ENCODE measurements at regions not wholly inside any gene's neighbourhood (a gene's known extent, or its start where the extent isn't known, plus 50 kb on each side); places are given as distances from the start of the nearest gene placed in this dataset.
A peak's percentile ranks its signal among the peaks of the same experiment; 100 is the strongest.

DNA sequence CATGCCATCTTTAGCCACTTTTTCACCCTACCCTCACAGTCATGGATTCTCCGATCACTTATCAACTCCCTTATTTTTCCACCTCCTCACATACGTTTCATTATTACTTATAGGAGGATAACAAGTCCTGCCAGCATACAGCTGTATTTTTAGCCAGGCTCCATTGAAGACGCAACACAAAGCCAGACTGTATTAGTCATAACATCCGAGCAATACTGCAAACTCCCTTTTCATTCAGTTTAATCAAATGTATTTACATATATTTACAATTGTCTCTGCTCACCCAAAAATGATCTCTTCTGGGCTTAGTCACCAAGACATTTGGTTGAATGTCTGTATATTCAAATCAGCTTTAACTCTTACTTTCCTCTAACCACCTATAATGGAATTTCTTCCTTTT lies 126.4 kb upstream of the PRLR start:
- no peaks in the 10 kb centered on the region for H3K36me3 ChIP-seq (ENCODE audit: control insufficient read depth, insufficient read depth, low read length)
- 93 to 96% methylated on average over 4 of the region's 4 CpGs for WGBS, 2 experiments

DNA sequence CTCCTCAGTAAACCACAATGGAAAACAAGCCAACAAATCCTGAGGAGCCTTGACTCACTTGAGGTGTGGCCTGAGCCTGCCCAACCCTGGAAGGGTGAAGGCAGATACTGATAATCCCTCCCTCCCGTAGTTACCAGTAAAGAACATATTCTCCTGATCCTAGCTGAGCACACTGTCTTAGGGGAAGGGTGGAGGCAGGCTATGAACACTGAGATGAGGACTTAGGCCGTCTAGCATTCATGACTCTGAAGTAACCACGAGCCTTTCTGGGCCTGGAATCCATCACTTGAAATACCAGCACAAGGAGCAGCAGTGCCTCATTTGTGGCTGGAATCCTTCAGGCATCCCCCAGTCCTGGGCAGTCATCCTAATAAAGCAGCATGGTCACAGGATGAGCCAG lies 124.5 kb upstream of the PRLR start:
- Histone ChIP-seq H3K36me3 (ENCODE audit: control insufficient read depth, insufficient read depth, low read length) (no peaks in the 10 kb centered on the region), H3K4me3 (ENCODE audit: insufficient read depth, low read depth, low read length) (no peak overlapping the region), H3K27me3 (ENCODE audit: control insufficient read depth, insufficient read depth, low read length, poor library complexity, severe bottlenecking) (no peaks in the 10 kb centered on the region), H3K9me3 (ENCODE audit: control insufficient read depth, low read length) (no peaks in the 10 kb centered on the region), H3K27ac (ENCODE audit: insufficient read depth, low read depth, low read length, poor library complexity, severe bottlenecking) (no peak overlapping the region), H3K4me1 (ENCODE audit: control insufficient read depth, insufficient read depth, low read length) (no peaks in the 10 kb centered on the region)
- WGBS, 2 experiments, result 86 to 92% methylated on average over 3 of the region's 3 CpGs

More for the DNA sequence above, 126.4 kb upstream of the PRLR start:
- Histone ChIP-seq H3K4me3 (ENCODE audit: insufficient read depth, low read depth, low read length) (no peak overlapping the region), H3K27ac (ENCODE audit: insufficient read depth, low read depth, low read length, poor library complexity, severe bottlenecking) (no peak overlapping the region), H3K9me3 (ENCODE audit: control insufficient read depth, low read length) (no peaks in the 10 kb centered on the region), H3K27me3 (ENCODE audit: control insufficient read depth, insufficient read depth, low read length, poor library complexity, severe bottlenecking) (no peaks in the 10 kb centered on the region), H3K4me1 (ENCODE audit: control insufficient read depth, insufficient read depth, low read length) (no peaks in the 10 kb centered on the region)

- no peak overlapping the region for H3K4me3 ChIP-seq (ENCODE audit: insufficient read depth, low read depth, low read length)
- 97% methylated on average over 1 of the region's 1 CpG for WGBS, 2 experiments
- no peaks in the 10 kb centered on the region for H3K9me3 ChIP-seq (ENCODE audit: control insufficient read depth, low read length)
- H3K4me1 ChIP-seq (ENCODE audit: control insufficient read depth, insufficient read depth, low read length), result no peaks in the 10 kb centered on the region
- H3K27ac ChIP-seq (ENCODE audit: insufficient read depth, low read depth, low read length, poor library complexity, severe bottlenecking), result no peak overlapping the region
- no peaks in the 10 kb centered on the region for H3K27me3 ChIP-seq (ENCODE audit: control insufficient read depth, insufficient read depth, low read length, poor library complexity, severe bottlenecking)
- no peaks in the 10 kb centered on the region for H3K36me3 ChIP-seq (ENCODE audit: control insufficient read depth, insufficient read depth, low read length)
These were observed 114.9 kb upstream of the PRLR start for GRCh38 chr5:35345222-35345621.

DNA sequence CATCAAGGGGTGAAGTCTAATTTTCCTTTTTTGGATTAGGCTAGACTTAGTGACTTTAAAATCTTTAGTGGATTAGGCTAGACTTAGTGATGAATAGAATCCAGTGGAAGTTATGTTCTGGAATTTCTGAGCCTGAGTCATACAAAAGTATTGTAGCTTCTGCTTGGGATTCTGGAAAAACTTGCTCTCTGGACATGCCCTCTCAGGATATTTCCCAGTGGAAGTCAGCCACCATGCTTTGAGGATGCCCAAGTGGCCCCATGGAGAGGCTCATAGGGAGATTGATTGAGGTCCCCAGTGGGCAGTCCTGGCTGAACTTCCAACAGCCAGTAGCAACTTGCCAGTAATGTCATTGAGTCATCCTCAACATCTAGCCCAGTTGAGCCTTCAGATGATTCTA lies 112.4 kb upstream of the PRLR start:
- no peak overlapping the region for H3K4me3 ChIP-seq (ENCODE audit: insufficient read depth, low read depth, low read length)
- no peaks in the 10 kb centered on the region for H3K36me3 ChIP-seq (ENCODE audit: control insufficient read depth, insufficient read depth, low read length)
- no peaks in the 10 kb centered on the region for H3K4me1 ChIP-seq (ENCODE audit: control insufficient read depth, insufficient read depth, low read length)
- no peaks in the 10 kb centered on the region for H3K9me3 ChIP-seq (ENCODE audit: control insufficient read depth, low read length)
- no peak overlapping the region for H3K27ac ChIP-seq (ENCODE audit: insufficient read depth, low read depth, low read length, poor library complexity, severe bottlenecking)
- H3K27me3 ChIP-seq (ENCODE audit: control insufficient read depth, insufficient read depth, low read length, poor library complexity, severe bottlenecking), result no peaks in the 10 kb centered on the region

DNA sequence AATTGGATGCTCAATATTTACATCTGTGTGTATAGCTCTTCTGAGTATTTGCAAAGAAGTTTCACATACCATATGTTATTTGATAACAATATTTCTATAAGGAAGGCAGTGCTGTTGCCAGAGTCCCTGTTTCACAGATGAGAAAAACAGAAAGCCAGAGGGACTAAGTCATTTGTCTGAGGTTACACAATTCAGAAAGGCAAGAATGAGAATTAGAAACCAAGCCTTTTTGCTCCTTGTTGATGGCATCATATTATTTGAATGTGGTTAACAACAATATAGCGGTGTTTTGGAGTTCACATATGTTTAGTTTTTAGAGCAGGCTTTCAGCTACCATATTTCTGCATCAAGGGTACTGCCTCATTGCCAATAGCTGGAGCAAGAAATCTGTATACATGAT lies 110.9 kb upstream of the PRLR start:
- Histone ChIP-seq H3K27me3 (ENCODE audit: control insufficient read depth, insufficient read depth, low read length, poor library complexity, severe bottlenecking) (no peaks in the 10 kb centered on the region), H3K9me3 (ENCODE audit: control insufficient read depth, low read length) (no peaks in the 10 kb centered on the region)
- WGBS, 2 experiments, result 89 to 100% methylated on average over 1 of the region's 1 CpG

DNA sequence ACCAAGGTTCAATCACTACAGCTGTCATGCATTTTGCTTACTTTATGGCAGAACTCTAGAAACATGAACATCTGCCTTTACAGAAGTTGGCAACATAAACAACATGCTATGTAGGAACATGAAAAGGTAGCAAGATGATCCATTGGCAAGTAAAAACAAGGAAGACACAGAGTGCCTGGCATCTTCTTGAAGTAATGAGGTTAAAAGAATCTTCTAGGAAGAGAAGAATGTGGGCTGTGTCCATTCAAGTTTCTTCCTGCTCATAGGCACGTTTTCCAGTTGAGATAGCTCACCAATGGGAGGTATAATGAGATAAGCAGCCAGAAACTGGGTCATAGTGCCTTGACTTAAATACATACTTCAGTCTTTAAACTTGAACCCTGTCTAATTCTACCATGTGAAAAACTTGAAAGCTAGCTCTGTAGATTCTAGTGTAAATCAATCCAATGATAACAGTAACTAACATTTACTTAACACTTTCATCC lies 109.4 kb upstream of the PRLR start:
- Histone ChIP-seq H3K27me3 (ENCODE audit: control insufficient read depth, insufficient read depth, low read length, poor library complexity, severe bottlenecking) (no peaks in the 10 kb centered on the region), H3K36me3 (ENCODE audit: control insufficient read depth, insufficient read depth, low read length) (no peaks in the 10 kb centered on the region), H3K4me3 (ENCODE audit: insufficient read depth, low read depth, low read length) (no peak overlapping the region), H3K9me3 (ENCODE audit: control insufficient read depth, low read length) (no peaks in the 10 kb centered on the region), H3K4me1 (ENCODE audit: control insufficient read depth, insufficient read depth, low read length) (no peaks in the 10 kb centered on the region), H3K27ac (ENCODE audit: insufficient read depth, low read depth, low read length, poor library complexity, severe bottlenecking) (no peak overlapping the region)
- 88 to 91% methylated on average over 1 of the region's 1 CpG for WGBS, 2 experiments

More for the DNA sequence above, 110.9 kb upstream of the PRLR start:
- no peak overlapping the region for H3K4me3 ChIP-seq (ENCODE audit: insufficient read depth, low read depth, low read length)
- H3K36me3 ChIP-seq (ENCODE audit: control insufficient read depth, insufficient read depth, low read length), result no peaks in the 10 kb centered on the region
- no peaks in the 10 kb centered on the region for H3K4me1 ChIP-seq (ENCODE audit: control insufficient read depth, insufficient read depth, low read length)
- H3K27ac ChIP-seq (ENCODE audit: insufficient read depth, low read depth, low read length, poor library complexity, severe bottlenecking), result no peak overlapping the region

- H3K27ac ChIP-seq (ENCODE audit: insufficient read depth, low read depth, low read length, poor library complexity, severe bottlenecking), result no peak overlapping the region
- H3K27me3 ChIP-seq (ENCODE audit: control insufficient read depth, insufficient read depth, low read length, poor library complexity, severe bottlenecking), result no peaks in the 10 kb centered on the region
- H3K4me1 ChIP-seq (ENCODE audit: control insufficient read depth, insufficient read depth, low read length), result no peaks in the 10 kb centered on the region
- H3K4me3 ChIP-seq (ENCODE audit: insufficient read depth, low read depth, low read length), result no peak overlapping the region
- WGBS, 2 experiments, result 82 to 93% methylated on average over 1 of the region's 1 CpG
- no peaks in the 10 kb centered on the region for H3K9me3 ChIP-seq (ENCODE audit: control insufficient read depth, low read length)
- H3K36me3 ChIP-seq (ENCODE audit: control insufficient read depth, insufficient read depth, low read length), result no peaks in the 10 kb centered on the region
These were observed 108.7 kb upstream of the PRLR start for GRCh38 chr5:35339006-35339405.

- Histone ChIP-seq H3K9me3 (ENCODE audit: control insufficient read depth, low read length) (no peaks in the 10 kb centered on the region), H3K4me3 (ENCODE audit: insufficient read depth, low read depth, low read length) (no peak overlapping the region), H3K36me3 (ENCODE audit: control insufficient read depth, insufficient read depth, low read length) (no peaks in the 10 kb centered on the region), H3K27ac (ENCODE audit: insufficient read depth, low read depth, low read length, poor library complexity, severe bottlenecking) (peak overlapping the region; percentile 68), H3K4me1 (ENCODE audit: control insufficient read depth, insufficient read depth, low read length) (no peaks in the 10 kb centered on the region), H3K27me3 (ENCODE audit: control insufficient read depth, insufficient read depth, low read length, poor library complexity, severe bottlenecking) (no peaks in the 10 kb centered on the region)
These were observed 107.8 kb upstream of the PRLR start for GRCh38 chr5:35338157-35338453.

GRCh38 chr5:35337340-35338156 lies 107.3 kb upstream of the PRLR start:
- H3K4me3 ChIP-seq (ENCODE audit: insufficient read depth, low read depth, low read length), result no peak overlapping the region
- peak overlapping the region; percentile 68 for H3K27ac ChIP-seq (ENCODE audit: insufficient read depth, low read depth, low read length, poor library complexity, severe bottlenecking)
- H3K9me3 ChIP-seq (ENCODE audit: control insufficient read depth, low read length), result no peaks in the 10 kb centered on the region
- WGBS, 2 experiments, result 21 to 25% methylated on average over 5 to 6 of the region's 7 CpGs
- H3K36me3 ChIP-seq (ENCODE audit: control insufficient read depth, insufficient read depth, low read length), result no peaks in the 10 kb centered on the region
- H3K27me3 ChIP-seq (ENCODE audit: control insufficient read depth, insufficient read depth, low read length, poor library complexity, severe bottlenecking), result no peaks in the 10 kb centered on the region
- H3K4me1 ChIP-seq (ENCODE audit: control insufficient read depth, insufficient read depth, low read length), result no peaks in the 10 kb centered on the region

DNA sequence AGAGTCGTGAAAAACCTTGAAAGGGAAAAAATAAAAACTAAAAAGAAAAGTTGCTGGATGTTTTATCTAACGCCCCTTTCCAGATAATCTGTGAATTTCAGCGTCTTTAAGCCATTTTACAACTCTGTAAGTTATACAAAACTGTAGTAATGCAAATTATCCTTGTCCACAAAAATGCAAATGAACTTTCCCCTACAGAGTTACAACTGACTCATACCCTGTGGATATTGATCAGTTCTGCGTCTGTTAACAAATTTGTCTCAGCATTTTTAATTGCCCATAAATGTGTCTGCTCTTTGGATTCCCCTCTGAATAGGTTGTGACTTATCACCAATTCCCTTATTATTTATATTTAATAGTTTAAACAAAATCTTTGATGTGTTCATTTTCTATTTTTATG lies 105.9 kb upstream of the PRLR start:
- WGBS, 2 experiments, result 65 to 89% methylated on average over 3 to 4 of the region's 4 CpGs
- Histone ChIP-seq H3K27me3 (ENCODE audit: control insufficient read depth, insufficient read depth, low read length, poor library complexity, severe bottlenecking) (no peaks in the 10 kb centered on the region), H3K4me1 (ENCODE audit: control insufficient read depth, insufficient read depth, low read length) (no peaks in the 10 kb centered on the region), H3K36me3 (ENCODE audit: control insufficient read depth, insufficient read depth, low read length) (no peaks in the 10 kb centered on the region), H3K4me3 (ENCODE audit: insufficient read depth, low read depth, low read length) (no peak overlapping the region), H3K9me3 (ENCODE audit: control insufficient read depth, low read length) (no peaks in the 10 kb centered on the region), H3K27ac (ENCODE audit: insufficient read depth, low read depth, low read length, poor library complexity, severe bottlenecking) (no peak overlapping the region)

GRCh38 chr5:35335752-35336151 lies 105.5 kb upstream of the PRLR start:
- Histone ChIP-seq H3K4me3 (ENCODE audit: insufficient read depth, low read depth, low read length) (no peak overlapping the region), H3K9me3 (ENCODE audit: control insufficient read depth, low read length) (no peaks in the 10 kb centered on the region), H3K27ac (ENCODE audit: insufficient read depth, low read depth, low read length, poor library complexity, severe bottlenecking) (no peak overlapping the region), H3K4me1 (ENCODE audit: control insufficient read depth, insufficient read depth, low read length) (no peaks in the 10 kb centered on the region), H3K36me3 (ENCODE audit: control insufficient read depth, insufficient read depth, low read length) (no peaks in the 10 kb centered on the region), H3K27me3 (ENCODE audit: control insufficient read depth, insufficient read depth, low read length, poor library complexity, severe bottlenecking) (no peaks in the 10 kb centered on the region)
- 67 to 70% methylated on average over 4 of the region's 4 CpGs for WGBS, 2 experiments

Data from ectodermal cell (in vitro differentiated cells).